ENCODE measurements at regions not wholly inside any gene's neighbourhood (a gene's known extent, or its start where the extent isn't known, plus 50 kb on each side); places are given as distances from the start of the nearest gene placed in this dataset.

GRCh38 chr18:75128051-75128605, 80.8 kb downstream of the PTGR3 start:
- TF ChIP-seq, protein P1, sequence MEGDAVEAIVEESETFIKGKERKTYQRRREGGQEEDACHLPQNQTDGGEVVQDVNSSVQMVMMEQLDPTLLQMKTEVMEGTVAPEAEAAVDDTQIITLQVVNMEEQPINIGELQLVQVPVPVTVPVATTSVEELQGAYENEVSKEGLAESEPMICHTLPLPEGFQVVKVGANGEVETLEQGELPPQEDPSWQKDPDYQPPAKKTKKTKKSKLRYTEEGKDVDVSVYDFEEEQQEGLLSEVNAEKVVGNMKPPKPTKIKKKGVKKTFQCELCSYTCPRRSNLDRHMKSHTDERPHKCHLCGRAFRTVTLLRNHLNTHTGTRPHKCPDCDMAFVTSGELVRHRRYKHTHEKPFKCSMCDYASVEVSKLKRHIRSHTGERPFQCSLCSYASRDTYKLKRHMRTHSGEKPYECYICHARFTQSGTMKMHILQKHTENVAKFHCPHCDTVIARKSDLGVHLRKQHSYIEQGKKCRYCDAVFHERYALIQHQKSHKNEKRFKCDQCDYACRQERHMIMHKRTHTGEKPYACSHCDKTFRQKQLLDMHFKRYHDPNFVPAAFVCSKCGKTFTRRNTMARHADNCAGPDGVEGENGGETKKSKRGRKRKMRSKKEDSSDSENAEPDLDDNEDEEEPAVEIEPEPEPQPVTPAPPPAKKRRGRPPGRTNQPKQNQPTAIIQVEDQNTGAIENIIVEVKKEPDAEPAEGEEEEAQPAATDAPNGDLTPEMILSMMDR (IDR thresholded peaks at IDR 0.05), result no peak
- no peak for TF ChIP-seq POLR2A (IDR thresholded peaks at IDR 0.05)

All from heart left ventricle (tissue), 13 donors.